Tibial nerve (tissue), 4 donors: ENCODE measurements at regions not wholly inside any gene's neighbourhood (a gene's known extent, or its start where the extent isn't known, plus 50 kb on each side); places are given as distances from the start of the nearest gene placed in this dataset.

Experiments used
- DNase-seq, 2 donors: peaks; one replicate each; pipeline ENCODE4 v3.0.0-alpha.2; 2019; ENCODE audit warnings: low spot score in 2 of 2
- H3K27ac ChIP-seq, 4 donors: fragments of 200-600 bp; sonication (generic) in 3 of 4; one replicate each; pipeline ENCODE4 v1.5.1; 2017 to 2019; ENCODE audit warnings: mild to moderate bottlenecking in 1 of 4
- H3K27me3 ChIP-seq, 2 donors: fragments of 200-600 bp; sonication (generic) in 1 of 2; one replicate each; pipeline versions ENCODE4 v1.5.1 to v1.6.0; 2017 to 2019
- H3K36me3 ChIP-seq, 3 donors: fragments of 200-600 bp; sonication (generic); one replicate each; pipeline ENCODE4 v1.5.1; 2018 to 2019
- H3K4me1 ChIP-seq, 4 donors: fragments of 200-600 bp; sonication (generic) in 3 of 4; one replicate each; pipeline ENCODE4 v1.5.1; 2017 to 2019
- H3K4me3 ChIP-seq, 4 donors: fragments of 200-600 bp; sonication (generic) in 3 of 4; one replicate each; pipeline ENCODE4 v1.5.1; 2017 to 2019; ENCODE audit warnings: mild to moderate bottlenecking in 1 of 4, moderate library complexity in 1 of 4
- H3K9me3 ChIP-seq, 4 donors: fragments of 200-600 bp; sonication (generic) in 3 of 4; one replicate each; pipeline ENCODE4 v1.5.1; 2017 to 2019
- CTCF ChIP-seq, 5 experiments: fragments of 200-600 bp in 3 of 5; fragments of 450-650 bp in 2 of 5; sonication (generic) in 3 of 5; IDR thresholded peaks; one replicate each; pipeline ENCODE4 v1.5.1; 2016 to 2019; ENCODE audit warnings: antibody characterized with exemption in 5 of 5, mild to moderate bottlenecking in 3 of 5, moderate library complexity in 2 of 5
- EP300 ChIP-seq, 2 donors: sonication (generic); formaldehyde crosslinking; IDR thresholded peaks; one replicate each; pipeline ENCODE4 v1.6.1; 2017; ENCODE audit warnings: antibody characterized with exemption in 2 of 2, mild to moderate bottlenecking in 1 of 2
- POLR2A ChIP-seq, 2 donors: fragments of 450-650 bp; IDR thresholded peaks; one replicate each; pipeline ENCODE4 v1.6.1; 2017; ENCODE audit warnings: antibody characterized with exemption in 2 of 2, mild to moderate bottlenecking in 2 of 2, moderate library complexity in 2 of 2
- WGBS, 2 donors: methylation state at CpG; one replicate each; pipeline ENCODE4 v1.1.5; 2018; 5-methylcytosine and 5-hydroxymethylcytosine counted together

DNA sequence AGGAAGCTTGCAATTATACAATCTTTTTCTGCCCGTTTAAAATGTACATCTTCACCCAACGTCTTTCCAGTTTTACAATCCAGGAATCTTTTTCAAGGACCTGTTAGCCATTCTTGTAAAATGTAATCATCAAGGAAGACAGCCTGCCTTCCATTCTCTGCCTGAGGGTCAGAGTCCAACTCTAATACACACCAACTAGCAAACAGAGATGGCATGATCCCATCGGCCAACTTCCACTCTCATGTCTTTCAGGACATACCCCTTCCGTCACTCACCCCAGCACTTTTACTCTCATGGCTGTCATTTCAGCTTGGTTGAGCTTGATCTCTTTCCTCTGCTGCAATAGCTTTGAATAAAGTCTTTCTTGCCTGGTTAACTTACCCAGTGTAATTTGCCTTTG lies 172.5 kb upstream of the NETO1 start:
- Histone ChIP-seq H3K4me1 (no peaks in the 10 kb centered on the region), H3K36me3 (no peaks in the 10 kb centered on the region), H3K9me3 (no peaks in the 10 kb centered on the region), H3K27me3 (no peaks in the 10 kb centered on the region), H3K4me3 (no peak overlapping the region), H3K27ac (no peak overlapping the region)
- WGBS, 2 donors = 56 to 64% methylated on average over 4 of the region's 4 CpGs
- DNase-seq = no peak
- no peak for TF ChIP-seq CTCF (IDR thresholded peaks at IDR 0.05)
- TF ChIP-seq POLR2A (IDR thresholded peaks at IDR 0.05) = no peak
- TF ChIP-seq EP300 (IDR thresholded peaks at IDR 0.05) = no peak

GRCh38 chr18:73038336-73038735 lies 170.5 kb upstream of the NETO1 start:
- 83 to 90% methylated on average over 5 of the region's 5 CpGs for WGBS, 2 donors
- TF ChIP-seq CTCF (IDR thresholded peaks at IDR 0.05) (no peak), EP300 (IDR thresholded peaks at IDR 0.05) (no peak), POLR2A (IDR thresholded peaks at IDR 0.05) (no peak)
- no peak overlapping the region for H3K27ac ChIP-seq
- H3K36me3 ChIP-seq = no peaks in the 10 kb centered on the region
- DNase-seq = no peak
- H3K4me1 ChIP-seq = no peaks in the 10 kb centered on the region
- no peaks in the 10 kb centered on the region for H3K9me3 ChIP-seq
- no peak overlapping the region for H3K4me3 ChIP-seq
- no peaks in the 10 kb centered on the region for H3K27me3 ChIP-seq

DNA sequence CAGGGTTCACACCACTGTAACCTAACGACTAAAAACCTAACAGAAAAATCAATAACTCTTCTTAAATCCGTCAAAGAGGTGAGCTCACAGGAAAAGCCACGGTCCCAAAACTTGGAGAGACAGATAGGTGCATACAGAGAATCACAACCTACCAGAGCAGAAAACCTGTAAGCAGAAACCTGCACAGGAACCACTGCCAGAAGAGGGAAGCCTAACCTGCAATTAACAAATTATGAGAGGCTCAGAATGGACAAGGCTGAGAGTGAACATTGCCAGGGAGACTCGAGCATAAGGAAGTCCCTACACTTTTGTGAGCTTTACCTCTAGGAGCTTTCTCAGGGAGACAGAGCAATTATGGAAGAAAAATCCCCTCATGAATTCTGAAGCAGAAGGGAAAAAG lies 156.2 kb upstream of the NETO1 start:
- H3K27ac ChIP-seq = no peak overlapping the region
- H3K4me1 ChIP-seq = no peaks in the 10 kb centered on the region
- H3K4me3 ChIP-seq = no peak overlapping the region
- peaks cover 0 to 13% (median 0%) of the 10 kb centered on the region in 4 donors for H3K9me3 ChIP-seq
- H3K27me3 ChIP-seq = no peaks in the 10 kb centered on the region
- no peak for TF ChIP-seq POLR2A (IDR thresholded peaks at IDR 0.05)
- no peak for TF ChIP-seq CTCF (IDR thresholded peaks at IDR 0.05)
- TF ChIP-seq EP300 (IDR thresholded peaks at IDR 0.05) = no peak
- DNase-seq = no peak
- 65 to 68% methylated on average over 4 of the region's 4 CpGs for WGBS, 2 donors
- no peaks in the 10 kb centered on the region for H3K36me3 ChIP-seq

DNA sequence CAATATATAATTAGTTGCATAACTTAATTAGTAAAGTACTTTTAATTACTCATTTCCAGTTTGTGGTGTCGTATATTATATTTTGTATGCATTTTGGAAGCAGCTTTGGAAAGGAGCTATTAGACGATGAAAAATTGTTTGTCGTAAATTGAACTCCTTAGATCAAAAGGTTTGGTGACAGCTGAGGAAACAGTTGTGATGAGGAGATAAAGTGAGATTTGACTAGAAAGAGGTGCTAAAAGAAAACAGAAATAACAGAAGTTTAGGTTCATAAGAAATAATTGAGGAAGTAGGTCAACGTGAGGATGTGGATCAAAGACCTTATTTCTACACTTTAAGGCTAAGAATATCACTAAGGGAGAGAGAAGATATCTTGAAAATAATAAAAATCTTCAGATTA lies 141.9 kb upstream of the NETO1 start:
- 40 to 41% methylated on average over 4 of the region's 4 CpGs for whole genome bisulfite sequencing, 2 donors
- no peaks in the 10 kb centered on the region for H3K9me3 ChIP-seq
- DNase-seq = no peak

GRCh38 chr18:73007915-73008308 lies 140.1 kb upstream of the NETO1 start:
- no peak overlapping the region for H3K4me3 ChIP-seq
- no peaks in the 10 kb centered on the region for H3K4me1 ChIP-seq
- no peak overlapping the region for H3K27ac ChIP-seq
- no peaks in the 10 kb centered on the region for H3K27me3 ChIP-seq
- WGBS, 2 donors = 87 to 92% methylated on average over 4 of the region's 4 CpGs
- H3K36me3 ChIP-seq = no peaks in the 10 kb centered on the region
- DNase-seq = no peak
- no peaks in the 10 kb centered on the region for H3K9me3 ChIP-seq
- TF ChIP-seq CTCF (IDR thresholded peaks at IDR 0.05) = no peak
- no peak for TF ChIP-seq EP300 (IDR thresholded peaks at IDR 0.05)
- no peak for TF ChIP-seq POLR2A (IDR thresholded peaks at IDR 0.05)

More for the DNA sequence above, 141.9 kb upstream of the NETO1 start:
- H3K27me3 ChIP-seq = no peaks in the 10 kb centered on the region
- no peaks in the 10 kb centered on the region for H3K4me1 ChIP-seq
- no peak overlapping the region for H3K27ac ChIP-seq
- no peak for TF ChIP-seq EP300 (IDR thresholded peaks at IDR 0.05)
- TF ChIP-seq POLR2A (IDR thresholded peaks at IDR 0.05) = no peak
- no peak for TF ChIP-seq CTCF (IDR thresholded peaks at IDR 0.05)
- H3K4me3 ChIP-seq = no peak overlapping the region
- H3K36me3 ChIP-seq = no peaks in the 10 kb centered on the region
